Kidney tubule cell (primary cell): ENCODE measurements at regions not wholly inside any gene's neighbourhood (a gene's known extent, or its start where the extent isn't known, plus 50 kb on each side); places are given as distances from the start of the nearest gene placed in this dataset.
"Not testable (repeated sequence)": the region's sequence is repeated elsewhere in the genome, so short reads cannot be mapped to it uniquely, and the experiment has no call there.

ENCODE experiments used
- DNase-seq: peaks from one replicate; pipeline ENCODE4 v3.0.0-alpha.2; 2018; ENCODE audit warnings: low spot score

DNA sequence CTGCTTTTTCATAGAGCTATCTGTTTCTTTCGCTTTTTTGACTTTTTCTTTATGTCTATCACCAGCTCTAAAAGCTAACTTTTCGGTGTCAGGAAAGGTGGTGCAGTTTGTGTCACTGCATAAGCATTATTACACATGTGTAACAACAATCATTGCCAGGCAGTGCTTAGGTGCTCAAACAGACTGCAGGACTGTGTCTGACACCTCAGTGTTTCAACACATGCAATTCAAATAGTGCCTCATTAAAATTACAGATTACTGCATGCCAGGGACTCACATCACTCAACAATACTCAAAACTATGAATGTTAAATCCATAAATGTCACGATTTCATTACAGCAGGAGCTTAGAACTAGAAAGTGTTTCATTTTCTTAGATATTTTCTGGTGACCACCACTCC lies 265.3 kb upstream of the SMIM30 start:
- no peak for DNase-seq

DNA sequence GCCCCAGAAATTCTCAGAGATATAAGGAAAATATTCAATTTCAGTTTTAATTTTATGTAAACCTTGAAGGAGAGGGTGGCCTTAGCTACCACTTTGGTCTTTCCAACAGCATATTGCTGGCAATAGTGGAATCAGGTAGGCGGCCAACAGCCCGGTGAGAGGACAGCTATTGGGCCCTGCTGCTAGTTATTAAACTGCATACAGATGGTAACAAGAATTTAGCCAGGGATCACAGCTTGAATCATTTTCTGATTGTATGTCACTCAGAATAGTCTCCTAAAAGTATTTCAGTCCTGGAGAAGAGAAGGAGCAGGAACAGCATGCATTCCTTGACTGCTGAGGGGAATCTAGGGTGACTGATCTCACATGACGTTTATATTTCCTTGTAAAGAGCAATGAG lies 261.4 kb upstream of the SMIM30 start:
- no peak for DNase-seq

DNA sequence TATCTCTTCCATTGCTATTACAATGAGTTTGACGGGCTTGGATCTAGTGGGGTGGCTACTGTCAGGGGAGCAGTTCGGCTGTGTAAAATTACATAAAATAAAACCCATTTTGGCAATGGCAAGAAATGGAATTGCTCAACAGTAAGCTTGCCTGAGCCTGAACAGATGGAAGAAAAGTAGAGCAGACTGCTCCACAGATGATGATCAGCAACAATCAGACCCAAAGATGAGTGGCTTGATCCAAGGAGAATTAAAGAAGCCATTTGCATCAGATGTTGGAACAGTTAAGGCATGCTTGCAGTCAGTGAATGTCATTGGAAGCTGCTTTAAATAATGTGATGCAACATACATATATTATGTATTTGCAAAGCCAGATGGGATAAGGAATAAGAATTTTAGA lies 256.6 kb upstream of the SMIM30 start:
- DNase-seq: no peak

DNA sequence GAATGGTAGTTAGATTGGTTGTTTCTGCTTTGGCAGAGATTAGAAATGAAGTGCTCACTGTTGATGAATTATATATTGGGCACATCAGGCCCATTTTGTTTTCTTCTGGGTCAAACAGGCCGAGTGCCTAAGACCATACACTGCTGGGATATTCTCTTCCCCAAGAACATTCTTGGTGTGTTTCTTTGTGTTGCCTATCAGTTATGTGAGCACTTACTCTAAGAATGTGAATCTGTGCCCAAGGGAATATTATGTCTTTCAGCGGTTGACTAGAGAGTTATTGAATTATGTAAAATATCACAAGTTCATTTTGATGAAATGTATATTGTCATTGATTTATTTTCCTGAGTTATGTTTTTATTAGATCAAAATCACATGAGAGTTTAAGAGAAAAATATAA lies 255.5 kb upstream of the SMIM30 start:
- no peak for DNase-seq

DNA sequence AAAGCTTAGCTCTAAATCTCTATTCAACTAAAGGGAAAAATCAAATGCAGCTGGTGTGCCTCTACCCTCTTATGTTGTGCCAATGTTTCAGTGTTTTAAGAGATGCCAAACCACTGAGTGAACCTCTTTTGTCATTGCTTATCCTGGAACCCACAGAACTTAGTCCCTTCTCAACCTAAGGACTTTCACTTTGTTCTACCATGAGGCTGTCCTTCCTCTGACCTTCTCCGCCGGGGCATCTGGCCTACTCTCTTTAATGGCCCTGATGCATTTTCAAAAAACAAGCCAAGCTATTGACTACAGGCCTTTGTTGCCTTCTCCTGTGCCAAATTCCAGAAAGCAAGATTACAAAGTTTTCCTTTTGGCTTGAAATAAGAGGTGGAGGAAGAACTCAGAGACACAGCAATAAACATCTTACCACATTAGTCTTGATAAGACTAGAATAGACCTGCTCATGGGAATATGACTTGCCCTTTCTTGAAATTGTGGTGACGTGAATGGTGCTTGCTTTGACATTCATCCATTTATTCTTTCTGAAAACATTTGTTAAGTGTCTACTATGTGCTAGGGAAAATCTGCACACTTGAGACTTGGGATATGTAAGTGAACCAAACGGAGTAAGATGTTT lies 253.2 kb upstream of the SMIM30 start:
- DNase-seq: no peak

DNA sequence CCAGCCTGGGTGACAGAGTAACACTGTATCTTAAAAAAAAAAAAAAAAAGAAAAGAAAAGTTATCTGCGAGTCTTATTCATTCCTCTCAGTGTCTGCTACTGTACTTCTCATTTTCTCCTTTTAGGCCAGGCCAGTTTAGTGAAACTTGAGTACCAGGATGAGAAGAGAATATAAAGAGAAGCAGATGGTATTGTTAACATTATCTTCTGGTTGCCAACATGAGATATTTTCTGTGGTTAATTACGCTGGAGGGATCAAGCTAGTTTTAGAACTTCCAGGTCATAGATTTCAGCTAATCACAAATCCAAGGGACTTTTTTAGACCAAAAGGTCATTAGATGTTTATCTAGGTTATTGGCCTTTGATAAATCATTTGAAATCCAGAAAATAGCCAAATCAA lies 252.6 kb upstream of the SMIM30 start:
- no peak for DNase-seq

DNA sequence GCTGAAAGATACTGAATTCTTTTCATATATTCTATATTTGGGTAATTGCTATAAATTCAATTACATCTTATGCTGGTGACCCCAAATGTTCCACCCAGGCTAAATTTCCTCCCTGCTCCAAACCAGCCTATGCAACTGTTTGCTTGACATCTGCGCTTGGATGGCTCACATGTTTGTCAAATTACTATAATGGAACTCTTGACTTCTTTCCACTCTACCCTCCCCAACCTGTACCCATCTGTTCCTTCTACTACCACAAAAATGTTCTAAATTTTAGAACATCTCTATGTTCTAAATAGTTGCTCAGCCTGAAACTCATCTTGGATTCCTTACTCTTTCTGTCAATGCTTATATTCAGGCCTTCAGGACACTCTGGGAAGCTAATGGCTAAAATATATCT lies 249.9 kb upstream of the SMIM30 start:
- no peak for DNase-seq

DNA sequence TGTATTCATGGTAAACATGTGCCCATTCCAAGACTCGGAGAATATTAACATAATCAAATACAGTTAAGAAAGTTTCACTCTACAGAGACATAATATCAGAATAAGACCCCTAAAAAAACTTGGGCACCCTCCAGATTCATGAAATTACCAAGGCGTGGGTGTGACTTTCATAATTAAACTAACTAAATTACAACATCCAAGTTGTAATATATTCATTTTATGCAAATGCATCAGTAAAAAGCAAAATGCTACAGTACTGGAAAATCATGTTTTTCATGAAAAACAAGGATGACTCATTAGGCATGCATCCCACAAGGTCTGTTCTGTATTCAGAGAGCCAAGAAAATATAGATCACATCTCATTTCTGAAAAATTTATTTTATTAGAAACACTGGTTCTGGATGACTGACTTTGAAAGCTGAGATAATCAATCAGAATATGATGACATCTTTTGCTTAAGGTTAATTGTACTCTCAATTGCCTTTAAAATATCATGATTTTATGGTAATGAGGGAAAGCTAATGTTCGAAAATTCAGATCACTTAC lies 248.8 kb upstream of the SMIM30 start:
- no peak for DNase-seq

DNA sequence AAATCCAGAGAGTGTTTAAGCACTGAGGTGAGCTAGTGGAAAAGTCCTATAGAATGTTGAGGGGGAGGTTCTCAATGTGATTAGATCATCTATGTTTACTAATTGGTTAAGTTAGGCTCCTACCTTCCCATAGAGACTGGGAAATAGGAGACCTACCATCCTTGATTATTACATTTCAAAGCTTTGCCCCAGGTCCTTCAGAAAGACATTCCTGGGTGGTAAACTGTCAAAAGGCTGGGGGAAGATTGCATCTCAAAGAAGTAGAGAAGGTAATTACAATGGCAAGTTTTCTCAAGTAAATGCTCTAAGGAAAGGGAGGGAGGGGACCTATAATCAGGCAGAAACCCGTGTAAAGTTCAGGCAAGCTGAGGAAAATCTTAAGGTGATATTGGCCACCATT lies 247.8 kb upstream of the SMIM30 start:
- no peak for DNase-seq

DNA sequence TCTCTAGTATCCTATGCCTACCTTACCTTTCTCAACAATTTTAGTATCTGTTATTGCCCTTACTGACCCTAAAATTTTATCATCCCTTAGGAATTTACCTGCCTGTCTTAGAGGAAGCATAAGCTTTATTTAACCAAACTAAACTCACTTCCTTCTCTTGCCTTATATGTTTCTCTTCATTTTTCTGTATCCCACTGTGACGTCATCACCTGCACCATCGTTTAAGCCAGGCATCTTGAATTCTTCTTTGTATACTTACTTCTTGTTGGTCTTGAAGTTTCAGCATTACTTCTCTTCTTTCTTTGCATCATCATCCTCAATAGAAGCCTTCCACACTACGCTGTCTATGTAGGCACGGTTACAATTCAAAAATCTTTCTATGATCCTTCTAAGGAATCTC lies 231.0 kb upstream of the SMIM30 start:
- no peak for DNase-seq

DNA sequence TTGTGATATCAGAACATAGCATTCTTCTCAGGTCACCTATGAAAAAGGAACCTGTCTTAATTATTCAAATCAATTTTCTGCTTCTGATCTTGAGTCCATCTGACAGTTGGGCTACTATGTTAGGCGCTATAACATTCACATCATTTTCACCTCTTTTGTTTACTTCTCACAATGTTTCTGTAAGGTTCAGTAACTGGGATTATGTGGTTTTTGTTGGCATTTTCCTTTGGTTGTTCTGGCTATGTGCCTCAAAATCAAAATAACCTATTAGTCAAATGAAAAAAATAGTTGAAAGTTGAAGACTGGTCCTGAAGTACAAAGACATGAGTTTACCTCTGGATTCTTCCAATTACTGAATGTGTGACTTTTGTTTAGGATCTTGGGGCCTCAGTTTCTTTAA lies 221.3 kb upstream of the SMIM30 start:
- DNase-seq: no peak

DNA sequence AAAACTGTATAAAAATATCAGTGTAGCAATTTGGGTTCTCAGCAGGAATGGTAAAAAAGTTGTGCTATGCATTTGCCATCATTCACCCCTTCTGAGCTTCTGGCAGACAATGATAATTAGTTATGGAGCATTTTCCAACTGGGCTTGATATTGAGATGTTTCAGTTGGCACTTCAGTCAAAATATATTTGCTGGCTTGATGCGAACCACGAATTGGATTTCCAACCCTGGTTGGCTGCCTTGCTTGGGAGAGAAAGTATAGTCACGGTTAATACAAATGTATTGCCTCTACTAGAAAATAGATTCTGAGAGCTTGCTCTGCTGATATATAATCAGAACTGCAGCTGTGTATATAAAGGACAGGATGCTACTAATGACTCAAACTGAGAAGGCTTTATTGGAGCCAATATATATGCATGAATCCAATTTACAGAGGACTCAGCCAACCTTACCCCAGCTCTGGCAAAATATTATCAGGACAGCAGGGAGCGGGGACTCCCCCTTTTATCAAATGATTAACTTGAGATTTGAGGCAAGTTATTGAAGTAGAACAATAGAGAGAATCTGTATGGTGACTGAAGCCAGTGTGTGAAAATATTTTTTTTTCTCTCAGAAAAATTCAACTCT lies 219.8 kb upstream of the SMIM30 start:
- peak; percentile 58 for DNase-seq

DNA sequence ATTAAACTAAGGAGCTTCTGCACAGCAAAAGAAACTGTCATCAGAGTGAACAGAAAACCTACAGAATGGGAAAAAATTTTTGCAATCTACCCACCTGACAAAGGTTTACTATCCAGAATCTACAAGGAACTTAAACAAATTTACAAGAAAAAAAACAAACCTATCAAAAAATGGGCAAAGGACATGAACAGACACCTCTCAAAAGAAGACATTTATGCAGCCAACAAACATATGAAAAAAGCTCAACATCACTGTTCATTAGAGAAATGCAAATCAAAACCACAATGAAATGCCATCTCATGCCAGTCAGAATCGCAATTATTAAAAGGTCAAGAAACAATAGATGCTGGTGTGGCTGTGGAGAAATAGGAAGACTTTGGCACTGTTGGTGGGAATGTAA lies 218.5 kb upstream of the SMIM30 start:
- not testable (repeated sequence) for DNase-seq

DNA sequence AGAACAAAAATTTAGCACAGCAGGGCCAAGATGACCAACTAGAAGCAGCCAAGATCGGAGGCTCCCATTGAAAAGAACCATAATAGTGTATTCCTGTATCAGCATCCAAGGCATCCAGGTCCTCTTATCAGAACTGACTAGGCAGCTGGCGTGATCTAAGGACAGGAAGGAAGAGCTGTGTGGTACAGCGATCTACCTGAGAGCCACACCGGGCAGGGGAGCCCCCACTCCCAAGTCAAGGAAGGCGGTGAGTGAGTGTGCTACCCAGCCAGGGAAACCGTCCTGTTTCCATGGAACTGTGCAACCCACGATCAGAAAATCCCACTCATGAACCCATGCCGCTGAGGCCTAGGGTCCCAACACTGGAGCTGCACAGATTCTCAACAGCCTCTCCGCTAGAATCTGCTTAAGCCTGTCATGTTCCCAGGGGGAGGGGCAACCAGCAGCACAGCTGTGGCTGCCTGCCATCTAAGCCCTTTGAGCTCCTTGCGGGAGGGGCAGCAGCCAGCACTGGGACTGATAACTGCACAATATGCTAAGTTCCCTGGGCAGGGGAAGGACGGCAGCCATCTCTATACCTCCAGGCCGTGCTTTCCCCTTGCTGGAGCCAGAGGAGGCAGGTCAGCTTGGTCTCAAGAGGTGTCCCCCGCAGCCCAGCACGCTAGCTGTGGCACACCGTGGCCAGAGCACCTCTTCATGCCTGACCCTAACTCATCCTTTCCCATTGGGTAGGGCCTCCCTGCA lies 213.0 kb upstream of the SMIM30 start:
- no peak for DNase-seq

DNA sequence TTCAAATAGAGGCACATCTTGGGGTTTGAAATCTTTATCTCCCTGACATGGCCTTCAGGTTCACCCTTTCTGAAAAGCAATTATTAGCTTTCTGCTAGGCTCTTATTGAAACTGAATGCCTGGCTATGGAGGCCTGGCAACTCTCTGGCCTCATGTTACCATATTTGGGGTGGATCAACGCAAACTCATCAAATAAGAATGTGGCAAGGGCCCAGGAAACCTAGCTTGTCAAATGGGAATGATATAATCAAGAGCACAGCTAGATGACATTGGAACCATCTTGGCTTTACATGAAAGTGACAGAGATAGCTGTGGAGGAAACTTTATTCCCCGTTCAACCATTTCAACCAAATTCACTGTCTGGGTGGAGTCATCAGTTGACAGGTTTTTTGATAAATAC lies 202.8 kb upstream of the SMIM30 start:
- DNase-seq: peak; percentile 26

DNA sequence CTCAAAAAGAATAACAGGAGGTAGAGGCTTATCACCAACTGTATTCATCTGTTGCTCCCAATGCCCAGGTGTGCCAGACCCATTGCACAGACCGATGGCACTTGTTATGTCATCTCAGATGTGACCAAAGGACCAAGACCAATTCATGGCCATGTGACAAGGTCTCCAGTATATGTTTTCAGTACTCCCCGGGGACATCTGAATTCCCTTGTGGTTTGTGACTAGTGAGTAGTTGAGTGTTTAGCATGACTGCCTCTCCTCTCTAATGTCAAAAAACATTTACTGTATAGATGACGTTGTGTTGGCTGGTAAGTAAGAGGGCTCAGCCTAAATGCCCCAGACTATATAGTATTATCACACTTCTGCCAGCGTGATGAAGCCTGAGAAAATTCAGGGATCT lies 202.1 kb upstream of the SMIM30 start:
- DNase-seq: no peak

DNA sequence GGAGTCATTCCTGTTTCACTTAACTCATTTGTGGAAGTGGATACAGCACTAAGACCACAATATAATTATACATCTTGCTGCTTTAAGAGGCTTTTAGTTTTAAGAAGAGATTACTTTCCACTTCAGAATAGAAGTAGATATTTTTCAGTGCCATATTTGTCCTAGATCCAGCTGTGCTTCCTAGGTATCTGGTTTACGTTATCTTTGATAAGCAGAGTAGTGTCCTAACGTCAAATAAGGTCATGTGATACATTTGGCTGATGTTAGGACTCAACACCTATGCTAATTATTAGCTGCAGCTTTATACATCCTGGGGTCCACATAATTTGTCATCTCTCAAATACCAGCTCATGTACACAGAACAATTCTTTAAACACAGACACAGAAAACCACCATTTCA lies 196.2 kb upstream of the SMIM30 start:
- no peak for DNase-seq

DNA sequence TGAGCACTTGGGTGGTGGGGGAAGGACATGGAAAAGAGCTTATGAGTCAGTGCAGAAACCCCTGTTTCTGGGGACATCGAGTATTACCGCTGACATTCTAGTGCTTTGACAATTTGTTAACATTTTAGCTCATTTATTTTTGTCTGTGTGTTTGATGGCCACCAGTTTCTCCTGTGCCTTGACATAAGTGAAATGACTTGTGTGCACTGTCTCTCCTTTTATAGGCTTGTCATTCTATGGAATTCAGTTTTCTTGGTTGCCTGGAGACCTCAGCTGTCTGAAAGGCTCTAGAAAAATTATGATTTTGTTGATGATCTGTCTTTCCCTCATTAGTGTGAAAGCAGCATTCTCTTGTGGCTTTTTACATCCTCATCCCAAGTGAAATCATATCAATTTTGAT lies 190.0 kb upstream of the SMIM30 start:
- no peak for DNase-seq

DNA sequence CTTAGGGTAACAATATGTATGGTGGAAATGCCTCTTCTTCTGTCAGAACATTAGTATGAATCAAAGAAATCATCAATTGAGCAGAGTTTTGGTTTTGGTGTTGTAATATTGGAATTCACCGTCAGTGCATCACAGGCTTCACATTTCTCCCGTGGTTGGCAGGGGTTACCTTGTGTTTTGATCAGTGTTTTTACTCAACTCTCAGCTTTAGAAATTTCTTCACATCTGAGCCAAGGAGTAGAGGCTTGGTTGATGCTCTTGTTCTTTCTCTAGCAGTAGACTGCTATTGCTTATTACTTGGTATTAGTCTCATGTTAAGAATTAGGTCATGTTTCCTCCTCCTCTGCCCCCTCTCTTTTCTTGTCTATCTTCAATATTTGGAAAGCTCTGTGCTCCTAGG lies 188.8 kb upstream of the SMIM30 start:
- peak; percentile 24 for DNase-seq

DNA sequence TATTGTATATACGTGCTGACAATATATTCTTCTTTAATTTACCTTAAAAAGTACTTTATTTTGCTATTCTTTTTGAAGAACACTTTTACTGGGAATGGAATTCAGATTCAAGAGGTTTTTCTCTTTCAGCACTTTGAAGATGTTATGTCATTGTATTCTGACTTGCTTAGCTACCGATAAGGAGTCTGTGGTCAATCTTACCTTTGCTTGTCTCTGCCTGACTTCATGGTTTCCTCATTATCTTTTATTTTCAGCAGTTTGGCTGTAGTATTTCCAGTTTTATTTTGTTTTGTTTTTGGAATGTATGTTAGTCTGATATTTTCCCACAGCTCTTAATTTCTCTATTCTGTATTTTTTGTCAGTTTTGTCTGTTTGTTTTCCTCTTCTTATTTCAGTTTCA lies 187.9 kb upstream of the SMIM30 start:
- DNase-seq: no peak

DNA sequence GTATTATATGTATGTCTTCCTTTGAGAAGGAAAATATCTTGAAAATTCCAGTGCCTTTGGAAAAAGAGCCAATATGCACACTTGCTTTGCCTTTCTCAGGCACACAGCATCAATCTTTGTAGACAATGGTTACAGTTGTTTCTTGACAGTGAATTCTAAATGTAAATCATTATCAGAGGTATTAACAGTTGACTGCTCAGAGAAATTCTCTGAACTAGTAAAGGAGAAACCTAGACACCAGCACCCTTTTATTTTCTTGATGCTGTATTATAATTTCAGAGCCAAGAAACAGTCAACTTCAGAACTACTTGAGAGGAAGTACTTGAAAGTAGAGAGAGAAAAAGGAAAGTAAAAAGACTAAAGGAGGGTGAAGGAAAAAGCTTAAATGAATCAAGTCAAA lies 185.8 kb upstream of the SMIM30 start:
- DNase-seq: peak; percentile 20

DNA sequence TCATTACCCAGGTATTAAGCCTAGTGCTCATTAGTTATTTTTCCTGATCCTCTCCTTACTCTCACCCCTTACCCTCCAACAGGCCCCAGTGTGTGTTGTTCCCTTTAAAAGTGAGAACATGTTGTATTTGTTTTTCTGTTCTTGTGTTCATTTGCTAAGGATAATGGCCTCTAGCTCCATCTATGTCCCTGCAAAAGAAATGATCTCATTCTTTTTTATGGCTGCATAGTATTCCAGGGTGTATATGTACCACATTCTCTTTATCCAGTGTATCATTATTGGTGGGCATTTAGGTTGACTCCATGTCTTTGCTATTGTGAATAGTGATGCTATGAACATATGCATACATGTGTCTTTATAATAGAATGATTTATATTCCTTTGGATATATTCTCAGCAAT lies 185.0 kb upstream of the SMIM30 start:
- DNase-seq: not testable (repeated sequence)

DNA sequence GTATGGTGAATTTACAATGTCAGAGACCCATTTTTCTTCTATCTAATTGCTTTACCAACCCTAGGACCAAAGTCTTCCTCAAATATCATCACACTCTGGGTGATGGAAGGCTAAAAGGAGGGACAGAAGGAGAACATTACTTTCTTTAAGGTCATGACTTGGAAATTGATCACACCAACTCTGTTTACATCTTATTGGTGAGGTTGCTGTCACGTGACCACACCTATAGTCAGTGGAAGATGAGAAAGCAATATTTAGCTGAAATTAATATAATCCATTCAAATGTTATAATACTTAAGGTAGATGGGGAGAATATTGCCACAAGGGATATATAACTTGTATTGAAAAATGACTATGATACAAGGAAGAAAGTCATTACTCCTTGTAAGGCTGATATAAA lies 183.6 kb upstream of the SMIM30 start:
- DNase-seq: no peak
